GM20000 (cell line): ENCODE measurements at regions not wholly inside any gene's neighbourhood (a gene's known extent, or its start where the extent isn't known, plus 50 kb on each side); places are given as distances from the start of the nearest gene placed in this dataset.

Experiments
- DNase-seq: peaks from one replicate; pipeline ENCODE4 v3.0.0; 2012; ENCODE audit warnings: low spot score
- CTCF ChIP-seq: IDR thresholded peaks from 2 replicates; pipeline ENCODE4 v1.5.1; 2012; ENCODE audit warnings: mild to moderate bottlenecking, control low read depth; ENCODE audit errors: extremely low read depth, missing control alignments

- TF ChIP-seq CTCF: no peak
- no peak for DNase-seq
Observed at GRCh38 chr11:134751766-134752165, 339.7 kb upstream of the B3GAT1 start.

- no peak for TF ChIP-seq CTCF
- DNase-seq: no peak
Observed at GRCh38 chr11:134751031-134751585, 339.1 kb upstream of the B3GAT1 start.

- no peak for TF ChIP-seq CTCF
- no peak for DNase-seq
Observed at GRCh38 chr11:134750619-134751018, 338.6 kb upstream of the B3GAT1 start.

GRCh38 chr11:134749040-134749839 is 337.2 kb upstream of the B3GAT1 start:
- no peak for DNase-seq
- TF ChIP-seq CTCF: no peak

- no peak for TF ChIP-seq CTCF
- DNase-seq: no peak
Observed at GRCh38 chr11:134746609-134747008, 334.6 kb upstream of the B3GAT1 start.

GRCh38 chr11:134745456-134745855 is 333.4 kb upstream of the B3GAT1 start:
- no peak for TF ChIP-seq CTCF

GRCh38 chr11:134743820-134744195 is 331.8 kb upstream of the B3GAT1 start:
- DNase-seq: no peak
- TF ChIP-seq CTCF: no peak

More at GRCh38 chr11:134745456-134745855, 333.4 kb upstream of the B3GAT1 start:
- DNase-seq: no peak
